ENCODE measurements at regions not wholly inside any gene's neighbourhood (a gene's known extent, or its start where the extent isn't known, plus 50 kb on each side); places are given as distances from the start of the nearest gene placed in this dataset.

- no peak for TF ChIP-seq CTCF (IDR thresholded peaks at IDR 0.05)
- H3K4me1 ChIP-seq, result no peaks in the 10 kb centered on the region
- H3K4me3 ChIP-seq, result no peak overlapping the region
- no peaks in the 10 kb centered on the region for H3K36me3 ChIP-seq
- DNase-seq (no peak), ATAC-seq (no peak)
- no peaks in the 10 kb centered on the region for H3K27me3 ChIP-seq
- intact Hi-C loops (cut with DNase I), result no loop called here
- no peaks in the 10 kb centered on the region for H3K9me3 ChIP-seq
- no peak overlapping the region for H3K27ac ChIP-seq
Observed at GRCh38 chr3:164687902-164688301, 390.4 kb downstream of the SI start.

GRCh38 chr3:164687211-164687610 is 391.1 kb downstream of the SI start:
- H3K27ac ChIP-seq, result no peak overlapping the region
- no peak for TF ChIP-seq CTCF (IDR thresholded peaks at IDR 0.05)
- no peaks in the 10 kb centered on the region for H3K27me3 ChIP-seq
- no peaks in the 10 kb centered on the region for H3K36me3 ChIP-seq
- no peaks in the 10 kb centered on the region for H3K9me3 ChIP-seq
- intact Hi-C loops (cut with DNase I), result no loop called here
- no peak for ATAC-seq
- no peak overlapping the region for H3K4me3 ChIP-seq
- DNase-seq, result no peak
- no peaks in the 10 kb centered on the region for H3K4me1 ChIP-seq

GRCh38 chr3:164683489-164683888 is 394.8 kb downstream of the SI start:
- TF ChIP-seq CTCF (IDR thresholded peaks at IDR 0.05), result no peak
- ATAC-seq, result no peak
- no peak for DNase-seq
- intact Hi-C loops (cut with DNase I), result no loop called here
- Histone ChIP-seq H3K27me3 (no peaks in the 10 kb centered on the region), H3K4me3 (no peak overlapping the region), H3K36me3 (no peaks in the 10 kb centered on the region), H3K4me1 (no peaks in the 10 kb centered on the region), H3K27ac (no peak overlapping the region), H3K9me3 (no peaks in the 10 kb centered on the region)

DNA sequence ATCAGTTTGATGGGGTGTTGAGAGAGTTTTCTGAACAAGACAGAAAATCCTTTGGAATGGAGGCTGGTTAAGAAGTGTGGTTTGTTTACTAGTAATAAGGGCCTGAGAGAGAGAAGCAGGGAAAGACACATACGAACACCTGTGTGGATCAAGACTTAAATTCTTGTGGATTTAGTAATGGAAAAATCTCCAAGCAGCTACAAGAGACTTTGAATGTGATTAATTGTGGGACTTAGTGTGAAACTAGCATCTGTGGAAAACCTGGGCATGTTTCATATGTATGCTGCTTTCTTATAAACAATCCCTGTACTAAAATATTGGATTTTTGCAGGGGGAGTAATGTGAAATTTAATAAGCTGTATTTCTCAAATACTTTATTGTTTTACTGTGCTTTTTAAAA is 399.1 kb downstream of the SI start:
- intact Hi-C loops (cut with DNase I), result no loop called here
- TF ChIP-seq CTCF (IDR thresholded peaks at IDR 0.05), result no peak
- Histone ChIP-seq H3K9me3 (no peaks in the 10 kb centered on the region), H3K27me3 (no peaks in the 10 kb centered on the region), H3K27ac (no peak overlapping the region), H3K4me1 (no peaks in the 10 kb centered on the region), H3K36me3 (no peaks in the 10 kb centered on the region), H3K4me3 (no peak overlapping the region)
- ATAC-seq (no peak), DNase-seq (no peak)

GRCh38 chr3:164677317-164677716 is 401.0 kb downstream of the SI start:
- H3K27ac ChIP-seq, result no peak overlapping the region
- no peak for DNase-seq
- no peaks in the 10 kb centered on the region for H3K9me3 ChIP-seq
- no peak overlapping the region for H3K4me3 ChIP-seq
- no peaks in the 10 kb centered on the region for H3K36me3 ChIP-seq
- intact Hi-C loops (cut with DNase I), result no loop called here
- TF ChIP-seq CTCF (IDR thresholded peaks at IDR 0.05), result no peak
- ATAC-seq, result no peak
- no peaks in the 10 kb centered on the region for H3K27me3 ChIP-seq
- H3K4me1 ChIP-seq, result no peaks in the 10 kb centered on the region

Data from left lung (tissue), 4 donors.